ENCODE measurements at regions not wholly inside any gene's neighbourhood (a gene's known extent, or its start where the extent isn't known, plus 50 kb on each side); places are given as distances from the start of the nearest gene placed in this dataset.
"Not testable (repeated sequence)": the region's sequence is repeated elsewhere in the genome, so short reads cannot be mapped to it uniquely, and the experiment has no call there.

DNA sequence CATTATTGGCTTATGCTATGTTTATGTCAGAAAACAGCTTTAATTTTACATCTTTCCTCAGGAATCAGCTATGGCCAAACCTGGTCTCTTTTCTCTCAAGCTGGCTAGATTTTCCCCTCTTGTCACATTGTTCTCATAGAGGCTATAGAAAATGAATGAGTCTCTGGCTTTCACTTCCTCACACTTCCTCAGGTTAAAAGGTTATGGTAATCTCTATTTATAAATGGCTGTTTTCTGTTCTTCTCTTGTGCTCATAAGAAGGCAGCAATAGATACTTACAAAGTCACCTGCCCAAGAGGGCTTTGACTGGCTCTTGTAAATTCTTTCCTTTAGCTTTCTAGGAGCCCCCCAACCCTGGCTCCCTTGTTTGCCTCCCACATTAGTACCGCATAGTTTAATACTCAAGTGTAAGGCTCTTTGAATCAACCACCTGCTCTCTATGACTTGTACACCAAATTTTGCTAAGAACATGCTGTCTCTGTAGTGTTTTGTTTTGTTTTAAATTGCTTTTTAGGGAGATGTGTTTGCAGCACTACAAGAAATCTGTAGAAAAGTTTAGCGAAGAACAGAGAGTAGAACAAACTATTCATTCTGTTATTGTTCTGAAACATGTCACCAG lies 897.4 kb upstream of the CITED2 start:
- DNase-seq (ENCODE audit: low read depth in 2 of 2), result no peak

DNA sequence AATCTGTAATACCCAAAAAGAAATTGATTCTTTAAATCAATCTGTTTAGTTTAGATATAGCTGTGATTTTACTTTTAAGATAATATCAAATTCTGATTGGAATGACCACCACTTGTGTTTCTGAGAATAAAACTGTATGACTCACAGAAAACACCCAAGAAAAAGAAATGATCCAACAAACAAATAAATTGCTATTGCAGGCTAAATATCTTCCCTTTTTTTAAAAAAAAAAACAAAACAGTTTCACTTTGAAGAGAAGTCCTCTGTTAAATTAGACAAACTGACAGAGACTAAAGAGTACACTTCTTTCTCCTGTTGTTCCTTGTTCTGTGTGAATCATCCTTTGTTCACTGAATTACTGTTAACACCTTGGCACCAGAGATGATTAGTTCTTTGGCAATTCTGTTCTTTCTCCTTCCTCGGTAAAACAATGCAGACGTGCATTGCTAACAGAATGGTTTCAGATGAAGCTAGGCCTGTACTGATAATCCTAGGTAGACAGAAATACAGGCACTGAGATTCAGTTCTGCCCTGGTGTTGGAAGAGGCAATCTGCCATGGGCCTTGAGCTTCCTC lies 895.2 kb upstream of the CITED2 start:
- DNase-seq (ENCODE audit: low read depth in 2 of 2), result no peak

DNA sequence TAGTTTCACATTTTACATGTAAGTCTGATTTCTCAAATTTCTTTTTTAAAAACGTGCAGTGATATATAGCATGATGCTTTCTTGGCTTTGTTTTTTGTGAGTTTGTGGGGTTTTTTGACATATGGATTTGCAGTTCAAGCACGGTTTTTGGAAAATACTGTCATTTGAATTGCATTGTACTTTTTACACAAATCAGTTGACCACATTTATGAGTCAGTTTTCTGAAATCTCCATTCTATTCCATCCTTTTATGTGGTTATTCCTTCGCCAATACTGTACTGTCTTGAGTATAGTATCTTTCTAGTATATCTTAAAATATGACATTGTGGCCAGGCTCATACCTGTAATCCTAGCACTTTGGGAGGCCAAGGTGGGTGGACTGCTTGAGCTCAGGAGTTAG lies 890.0 kb upstream of the CITED2 start:
- no peak for DNase-seq (ENCODE audit: low read depth in 2 of 2)

DNA sequence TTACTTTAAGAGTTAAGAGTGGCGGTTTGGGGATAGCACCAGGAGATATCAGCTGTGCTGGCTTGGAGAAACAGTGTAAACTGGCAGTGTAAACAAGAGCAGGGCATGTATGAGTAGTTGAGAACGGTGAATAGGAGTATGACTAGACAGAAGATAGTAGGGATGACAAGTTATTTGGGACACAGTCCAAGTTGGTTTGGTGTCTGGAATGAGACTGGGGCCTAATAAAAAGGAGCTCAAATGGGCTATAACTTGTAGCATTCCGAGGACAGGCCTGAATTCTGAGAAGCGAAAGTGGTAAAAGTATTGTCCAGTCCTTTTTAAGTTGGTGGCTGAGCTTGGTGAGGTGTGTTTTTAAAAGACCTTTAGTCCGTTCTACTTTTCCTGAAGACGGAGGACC lies 883.9 kb upstream of the CITED2 start:
- DNase-seq (ENCODE audit: low read depth in 2 of 2), result not testable (repeated sequence)

DNA sequence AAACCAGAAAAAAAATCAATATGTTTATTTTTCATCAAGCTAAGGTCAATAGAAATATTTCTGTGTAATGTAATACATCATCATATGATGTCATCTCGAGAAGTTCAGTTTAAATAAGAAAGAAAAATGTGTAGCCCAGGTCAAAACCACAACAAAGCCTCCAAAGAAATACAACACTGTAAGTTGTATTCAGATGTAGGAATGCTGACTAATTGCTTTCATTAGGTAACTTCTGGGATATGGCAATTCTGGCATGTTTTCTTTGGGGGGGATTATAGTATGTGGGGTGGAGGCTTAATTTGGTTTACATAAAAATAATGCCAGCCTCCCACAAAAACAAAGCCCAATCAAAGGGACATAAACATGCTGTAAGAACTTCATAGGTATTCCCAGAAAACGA lies 881.8 kb upstream of the CITED2 start:
- no peak for DNase-seq (ENCODE audit: low read depth in 2 of 2)

DNA sequence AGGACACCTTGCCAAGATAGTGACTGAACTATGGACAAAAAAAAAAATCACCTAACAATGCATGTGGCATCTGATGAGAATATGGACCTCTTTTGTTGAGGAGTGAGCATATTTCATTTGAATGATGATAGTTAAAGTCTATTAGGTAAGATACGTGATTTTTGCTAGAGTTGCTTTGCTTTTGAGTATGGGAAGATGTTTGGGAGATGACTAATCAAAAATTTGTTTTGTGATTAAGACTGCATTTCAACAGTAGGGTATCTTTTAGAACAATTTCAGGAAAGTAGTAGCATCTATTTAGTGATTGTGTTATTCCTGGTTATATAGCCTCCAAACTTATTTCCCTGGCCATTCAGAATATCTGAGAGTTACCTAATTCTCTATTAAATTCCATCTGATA lies 878.6 kb upstream of the CITED2 start:
- DNase-seq (ENCODE audit: low read depth in 2 of 2), result no peak

DNA sequence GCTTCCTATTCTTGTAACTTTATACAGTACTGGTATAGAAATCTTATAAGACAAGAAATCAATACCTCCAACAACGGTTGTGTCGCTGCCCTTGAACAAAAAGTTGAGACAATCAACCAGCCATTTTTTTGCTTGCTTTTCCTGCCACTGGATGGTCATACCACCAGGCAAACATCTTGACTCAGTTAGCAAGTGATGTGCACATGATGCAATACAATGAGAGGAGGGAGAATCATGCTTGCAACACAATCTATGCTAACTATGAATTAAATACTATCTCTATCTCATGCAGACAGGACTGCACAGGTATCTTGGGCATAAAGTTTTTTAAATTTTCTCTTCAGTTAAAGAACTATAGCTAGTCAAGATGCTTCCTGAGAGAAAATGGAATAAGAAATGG lies 877.7 kb upstream of the CITED2 start:
- DNase-seq (ENCODE audit: low read depth in 2 of 2), result no peak

DNA sequence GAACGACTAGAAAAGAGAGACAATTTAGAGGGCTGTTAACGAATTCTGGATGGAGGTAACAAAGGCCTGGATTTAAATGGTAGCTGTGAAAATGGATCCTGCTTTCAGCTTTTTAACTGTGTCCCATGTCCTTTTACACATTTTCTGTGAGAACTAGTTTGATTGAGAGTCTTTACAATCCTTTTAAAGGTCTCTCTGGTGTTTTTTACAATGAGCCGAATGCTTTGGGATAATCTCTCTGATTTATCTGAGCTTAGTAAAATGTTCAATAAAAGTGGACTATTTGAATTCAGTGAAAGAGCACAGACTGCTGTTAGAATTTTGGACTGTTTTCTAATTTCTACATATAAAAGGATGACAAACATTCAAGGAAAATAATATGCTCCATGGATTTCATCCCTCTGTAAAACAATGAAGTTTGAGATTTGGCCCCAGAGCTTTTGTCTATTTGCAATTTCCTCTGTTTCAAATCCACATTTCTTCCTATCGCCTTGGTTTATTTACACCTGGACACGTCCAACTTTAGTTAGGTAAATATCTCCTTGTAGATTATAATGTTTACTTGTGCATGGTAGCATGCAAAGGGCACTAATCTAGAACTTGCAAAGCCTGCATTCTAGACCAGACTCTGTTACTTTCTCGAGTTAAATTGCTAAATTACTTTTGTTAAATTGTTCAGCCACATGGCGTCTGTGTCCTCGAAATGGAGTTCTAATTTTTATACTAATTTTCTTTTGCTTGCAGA lies 871.0 kb upstream of the CITED2 start:
- DNase-seq (ENCODE audit: low read depth in 2 of 2), result no peak

DNA sequence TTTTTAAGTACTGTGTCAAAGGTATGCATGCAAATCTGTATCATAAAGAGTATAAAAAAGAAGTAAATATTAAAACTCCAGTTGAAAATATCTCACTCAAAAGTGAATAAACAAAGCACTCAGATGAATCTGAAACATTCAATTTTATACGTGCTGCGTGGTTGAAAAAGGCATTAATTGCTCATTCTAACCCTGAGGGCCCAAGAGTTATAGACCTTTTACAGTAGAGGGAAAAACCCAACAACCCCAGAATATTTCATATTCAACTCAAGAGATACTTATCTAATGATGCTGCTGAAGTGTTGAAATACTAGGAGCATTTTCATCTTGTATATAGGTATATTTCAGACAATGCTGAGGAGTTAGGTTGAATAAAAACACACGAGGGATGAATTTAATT lies 862.8 kb upstream of the CITED2 start:
- DNase-seq (ENCODE audit: low read depth in 2 of 2), result no peak

DNA sequence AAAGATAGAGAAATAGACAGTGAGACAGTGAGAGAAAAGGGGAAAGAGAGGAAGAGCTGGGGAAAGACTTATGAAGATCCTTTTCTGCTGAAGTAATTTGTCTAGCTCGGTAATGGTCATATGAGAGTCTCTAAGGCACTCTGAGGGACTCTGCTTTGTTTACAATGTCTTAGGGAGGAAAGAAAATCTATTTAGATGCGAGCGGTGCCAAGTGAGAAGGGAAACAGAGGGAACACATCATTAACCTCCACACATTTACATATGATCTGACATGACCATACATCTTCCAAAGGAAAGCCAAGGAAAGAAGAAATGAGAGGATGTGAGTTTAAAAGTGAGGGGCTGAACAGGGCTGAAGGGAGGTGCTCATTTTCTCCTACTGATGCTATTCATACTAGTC lies 862.3 kb upstream of the CITED2 start:
- DNase-seq (ENCODE audit: low read depth in 2 of 2), result no peak

DNA sequence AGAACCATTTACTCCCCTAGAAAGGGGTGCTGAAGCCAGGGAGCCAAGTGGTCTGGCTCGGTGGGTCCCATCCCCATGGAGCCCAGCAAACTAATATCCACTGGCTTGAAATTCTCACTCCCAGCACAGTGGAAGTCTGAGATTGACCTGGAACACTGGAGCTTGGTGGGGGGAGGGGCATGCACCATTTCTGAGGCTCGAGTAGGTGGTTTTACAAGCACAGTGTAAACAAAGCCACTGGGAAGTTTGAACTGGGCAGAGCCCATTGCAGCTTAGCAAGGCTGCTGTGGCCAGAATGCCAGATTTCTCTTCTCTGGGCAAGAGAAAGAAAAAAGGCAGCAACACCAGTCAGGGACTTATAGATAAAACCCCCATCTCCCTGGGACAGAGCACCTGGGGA lies 855.8 kb upstream of the CITED2 start:
- DNase-seq (ENCODE audit: low read depth in 2 of 2), result no peak

DNA sequence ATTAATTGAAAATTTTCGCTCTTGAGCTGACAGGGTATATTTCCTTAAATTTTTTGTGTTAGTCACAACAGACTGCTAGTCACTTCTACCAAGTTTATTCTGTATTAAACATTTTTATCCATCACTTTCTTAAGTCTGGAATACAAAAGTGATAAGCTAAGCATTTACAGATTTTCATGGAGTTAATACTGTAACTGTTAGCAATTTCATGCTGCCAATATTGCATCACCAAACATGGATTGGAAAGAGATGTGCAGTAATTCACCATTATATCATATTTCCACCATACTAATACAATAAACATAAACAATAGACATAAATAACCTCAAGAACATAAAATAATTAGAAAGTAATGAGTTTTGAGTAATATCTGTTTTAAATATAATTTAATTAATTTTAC lies 854.0 kb upstream of the CITED2 start:
- DNase-seq (ENCODE audit: low read depth in 2 of 2), result no peak

DNA sequence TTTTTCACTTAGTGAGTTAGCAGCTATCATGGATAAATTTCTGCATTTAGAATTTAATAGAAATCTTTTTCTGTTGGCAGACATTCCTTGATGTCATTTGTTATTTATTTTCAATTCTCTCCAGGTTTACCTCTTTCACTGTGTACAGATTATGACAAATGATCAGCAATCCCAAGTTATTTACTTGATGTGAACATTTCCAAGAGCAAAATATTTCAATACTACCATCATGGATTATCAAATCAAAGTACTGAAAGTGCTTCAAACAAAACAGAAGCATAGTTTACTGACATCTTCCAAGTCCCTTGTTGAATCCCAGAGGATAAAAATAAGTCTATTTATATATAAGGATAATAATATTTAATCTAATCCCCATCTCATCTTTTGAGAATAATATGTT lies 852.2 kb upstream of the CITED2 start:
- DNase-seq (ENCODE audit: low read depth in 2 of 2), result no peak

DNA sequence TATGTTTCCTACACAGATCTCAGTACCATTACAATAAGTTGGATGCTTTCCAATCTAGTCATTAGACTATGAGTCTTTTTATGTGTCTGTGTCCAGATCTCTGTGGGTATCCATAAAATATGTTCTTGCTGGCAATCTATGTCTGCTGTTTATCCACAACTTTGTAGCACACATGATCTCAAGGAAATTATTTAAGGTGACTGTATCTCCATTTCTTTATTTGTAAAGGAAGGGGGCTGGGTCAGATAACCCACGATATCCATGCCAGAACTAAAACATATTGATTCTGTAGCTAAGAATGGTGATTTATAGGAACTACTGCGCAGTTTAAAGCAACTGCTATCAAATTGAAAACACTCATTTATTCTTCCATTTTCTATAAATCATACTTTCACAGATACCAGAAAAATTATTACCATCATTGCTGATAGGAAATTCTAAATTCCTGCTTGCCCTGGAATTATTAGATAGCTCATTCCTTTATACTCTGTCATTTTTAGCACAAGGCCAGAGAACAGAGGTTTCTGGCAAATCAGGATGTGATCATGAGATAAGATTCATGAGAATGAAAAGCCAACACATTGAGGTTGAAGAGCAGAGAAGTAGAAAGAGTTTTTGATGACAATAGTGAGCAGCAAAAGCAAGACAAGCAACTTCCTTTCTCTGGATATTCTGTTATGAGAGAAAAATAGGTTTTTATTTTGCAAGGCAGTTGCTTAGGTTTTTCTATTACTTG lies 851.4 kb upstream of the CITED2 start:
- no peak for DNase-seq (ENCODE audit: low read depth in 2 of 2)

DNA sequence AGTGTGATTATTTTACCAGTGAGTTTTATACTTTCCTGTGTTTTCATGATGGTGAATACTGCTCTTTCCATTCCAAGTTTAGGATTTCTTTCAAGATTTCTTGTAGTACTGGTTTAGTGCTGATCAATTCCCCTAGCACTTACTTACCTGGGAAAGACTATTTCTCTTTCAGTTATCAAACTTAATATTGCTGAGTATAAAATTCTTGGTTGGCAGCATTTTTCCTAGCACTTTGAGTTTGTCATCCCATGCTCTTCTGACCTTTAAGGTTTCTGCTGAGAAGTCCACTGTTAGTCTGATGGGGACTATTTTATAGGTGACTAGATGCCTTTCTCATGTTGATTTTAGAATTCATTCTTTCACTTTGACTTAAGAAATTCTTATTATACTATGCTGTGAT lies 842.8 kb upstream of the CITED2 start:
- no peak for DNase-seq (ENCODE audit: low read depth in 2 of 2)

DNA sequence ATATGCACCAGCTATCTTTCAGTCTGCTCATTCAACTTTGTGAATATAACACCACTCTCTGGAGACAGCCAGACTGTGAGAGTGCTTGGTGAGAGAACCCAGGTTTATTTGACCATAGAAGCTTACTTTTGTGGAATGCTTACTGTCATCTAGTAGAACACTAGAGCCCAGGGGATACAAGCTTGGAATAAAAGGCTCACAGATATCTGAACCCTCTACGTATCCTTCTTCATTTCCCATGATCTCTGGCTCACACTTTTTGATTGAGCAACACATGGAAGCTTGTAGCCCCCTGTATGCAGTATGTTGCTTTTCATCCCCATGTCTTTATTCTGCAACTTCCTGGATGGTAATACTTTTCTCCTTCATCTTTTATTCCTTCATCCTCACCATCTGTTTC lies 835.3 kb upstream of the CITED2 start:
- no peak for DNase-seq (ENCODE audit: low read depth in 2 of 2)

DNA sequence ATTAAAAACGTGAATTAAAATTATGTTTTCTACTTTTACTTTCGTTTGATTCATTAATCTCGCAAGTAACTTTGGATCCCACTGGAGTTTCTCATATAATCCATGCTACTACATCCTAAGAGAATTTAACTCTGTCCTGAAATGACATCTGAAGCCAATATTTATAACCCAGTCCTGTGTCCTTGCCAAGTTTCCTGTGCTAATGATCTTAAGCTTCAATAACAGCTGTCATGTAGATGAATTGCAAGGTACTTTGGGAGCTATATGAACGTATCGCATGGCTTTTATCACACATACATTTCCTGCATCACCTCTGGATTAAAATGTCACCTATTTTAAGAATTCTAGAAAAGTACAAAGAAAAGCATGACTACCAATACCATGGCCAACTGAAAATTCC lies 833.8 kb upstream of the CITED2 start:
- DNase-seq (ENCODE audit: low read depth in 2 of 2), result no peak

DNA sequence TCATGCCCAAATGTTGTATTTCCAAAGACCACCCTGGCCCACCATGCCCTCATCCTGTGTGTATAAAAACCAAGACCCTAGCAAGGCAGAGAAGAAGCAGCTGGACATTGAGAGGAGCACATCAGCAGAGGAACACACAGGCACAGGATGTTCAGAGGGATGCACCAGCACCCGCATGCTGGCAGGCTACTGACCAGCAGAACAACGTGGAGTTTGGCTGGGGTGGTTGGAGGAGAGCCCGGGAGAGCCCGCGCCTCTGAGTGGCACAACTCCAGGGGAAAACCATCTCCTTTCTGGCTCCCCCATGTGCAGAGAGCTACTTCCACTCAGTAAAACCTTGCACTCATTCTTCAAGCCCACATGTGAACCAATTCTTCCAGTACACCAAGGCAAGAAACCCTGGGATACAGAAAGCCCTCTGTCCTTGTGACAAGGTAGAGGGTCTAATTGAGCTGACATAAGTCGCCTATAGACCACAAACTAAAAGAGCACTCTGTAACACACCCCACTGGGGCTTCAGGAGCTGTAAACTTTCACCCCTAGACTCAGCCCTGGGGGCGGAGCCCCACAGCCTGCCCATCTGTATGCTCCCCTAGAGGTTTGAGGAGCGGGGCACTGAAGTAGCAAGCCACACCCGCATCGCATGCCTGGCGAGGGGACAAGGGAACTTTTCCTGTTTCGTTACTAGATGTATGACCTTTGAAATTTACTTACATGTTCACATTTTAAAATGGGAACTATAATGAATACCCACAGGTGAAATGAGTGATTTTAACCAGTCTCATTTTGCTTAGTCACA lies 831.5 kb upstream of the CITED2 start:
- no peak for DNase-seq (ENCODE audit: low read depth in 2 of 2)

DNA sequence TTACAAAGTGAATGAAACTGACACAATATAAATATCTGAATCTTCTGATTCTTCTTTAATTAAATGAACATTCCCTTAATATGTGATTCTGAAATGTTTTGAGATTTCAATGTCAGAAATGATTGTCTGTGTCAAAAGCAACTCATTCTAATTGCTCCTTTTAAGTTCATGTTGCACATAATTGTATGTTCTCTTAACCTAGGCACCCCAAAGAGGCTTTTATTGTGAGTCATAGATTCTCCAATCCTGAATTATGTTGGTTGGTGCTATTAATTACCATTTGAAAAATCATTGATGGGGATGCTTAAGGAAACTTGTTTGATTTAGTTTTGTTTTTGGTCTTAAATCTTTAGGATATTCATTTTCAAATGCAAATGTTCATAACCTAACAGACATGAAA lies 829.7 kb upstream of the CITED2 start:
- no peak for DNase-seq (ENCODE audit: low read depth in 2 of 2)

DNA sequence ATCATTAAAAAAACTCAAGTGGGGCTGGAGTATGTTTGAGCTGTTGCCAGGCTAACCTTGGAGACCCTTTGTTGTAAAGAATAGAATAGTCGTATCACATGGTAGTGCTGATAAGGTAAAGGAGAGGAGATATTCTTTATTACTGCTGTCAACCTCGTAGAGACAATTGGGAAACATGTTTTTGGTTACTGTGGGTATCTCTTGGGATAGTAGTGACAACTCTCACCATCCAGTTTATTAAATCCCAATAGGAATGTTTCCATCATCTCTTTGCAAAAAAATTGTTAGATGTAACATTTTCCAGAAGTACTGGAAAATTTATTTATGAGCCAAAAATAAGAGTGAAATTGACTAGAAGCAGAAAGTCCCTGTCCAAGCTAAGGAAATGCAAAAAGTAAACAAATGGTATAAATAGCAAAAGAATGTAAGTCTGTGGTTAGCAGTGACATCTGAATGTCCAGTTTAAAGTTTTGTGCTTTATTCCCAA lies 829.3 kb upstream of the CITED2 start:
- DNase-seq (ENCODE audit: low read depth in 2 of 2), result no peak

DNA sequence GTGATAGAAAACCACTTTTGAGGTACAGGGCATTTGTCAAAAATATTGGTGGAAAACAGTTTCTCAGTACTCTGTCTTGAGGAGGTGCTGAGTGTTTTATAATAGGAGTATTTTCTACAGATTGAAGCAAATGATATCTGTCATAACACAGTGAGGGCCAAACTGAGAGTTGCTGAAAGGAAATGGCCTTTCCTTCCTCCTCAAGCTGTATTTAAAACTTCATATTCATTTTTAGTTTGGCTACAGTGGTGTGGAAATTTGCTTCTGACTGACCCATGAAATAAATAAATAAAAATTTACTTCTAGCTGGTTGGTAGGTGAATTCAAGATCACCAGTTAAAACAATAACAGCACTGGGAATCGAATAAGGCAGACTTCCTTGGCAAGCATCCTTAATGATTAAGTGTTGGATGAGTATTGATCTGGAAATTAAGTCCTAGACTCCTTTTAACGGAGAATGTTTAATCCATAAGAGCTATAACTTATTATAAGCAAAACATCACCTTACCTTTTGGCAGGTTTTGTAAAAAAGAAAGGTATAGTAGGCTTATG lies 828.6 kb upstream of the CITED2 start:
- no peak for DNase-seq (ENCODE audit: low read depth in 2 of 2)
